ENCODE measurements at regions not wholly inside any gene's neighbourhood (a gene's known extent, or its start where the extent isn't known, plus 50 kb on each side); places are given as distances from the start of the nearest gene placed in this dataset.

DNA sequence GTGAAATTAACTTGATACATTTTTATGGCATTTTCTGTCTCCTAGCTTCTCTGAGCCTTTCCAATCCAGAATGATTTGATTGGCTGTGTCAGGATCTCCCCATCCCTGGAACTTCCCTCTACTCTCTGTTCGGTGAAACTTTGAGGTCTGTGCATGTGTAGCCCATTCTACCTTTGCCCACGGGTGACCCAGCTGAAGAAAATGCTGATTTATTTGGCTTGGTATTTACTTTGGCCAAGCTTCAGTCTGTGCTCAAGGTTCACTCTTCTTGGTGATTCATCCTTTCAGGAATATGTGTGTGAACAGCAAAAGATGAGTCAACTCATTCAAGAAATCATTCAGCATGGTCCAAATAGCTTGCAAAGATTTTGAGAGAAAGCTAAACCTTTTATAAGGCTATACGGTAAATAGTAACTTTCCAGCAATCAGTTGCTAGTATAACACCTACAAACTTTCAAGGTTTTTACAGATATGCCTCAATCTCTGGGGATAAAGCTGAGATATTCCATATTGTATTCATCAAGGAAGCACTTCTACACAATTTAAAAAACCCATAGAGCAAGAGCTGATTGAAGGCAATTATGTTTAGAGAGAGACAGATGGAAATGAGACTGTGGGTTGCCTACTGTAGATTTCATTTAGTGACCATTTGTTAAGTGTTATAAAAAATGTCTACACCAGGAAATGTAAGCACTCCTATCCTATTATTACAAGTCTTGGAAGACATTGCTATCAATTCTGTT lies 233.9 kb upstream of the CXXC4 start:
- TF ChIP-seq, protein P1, sequence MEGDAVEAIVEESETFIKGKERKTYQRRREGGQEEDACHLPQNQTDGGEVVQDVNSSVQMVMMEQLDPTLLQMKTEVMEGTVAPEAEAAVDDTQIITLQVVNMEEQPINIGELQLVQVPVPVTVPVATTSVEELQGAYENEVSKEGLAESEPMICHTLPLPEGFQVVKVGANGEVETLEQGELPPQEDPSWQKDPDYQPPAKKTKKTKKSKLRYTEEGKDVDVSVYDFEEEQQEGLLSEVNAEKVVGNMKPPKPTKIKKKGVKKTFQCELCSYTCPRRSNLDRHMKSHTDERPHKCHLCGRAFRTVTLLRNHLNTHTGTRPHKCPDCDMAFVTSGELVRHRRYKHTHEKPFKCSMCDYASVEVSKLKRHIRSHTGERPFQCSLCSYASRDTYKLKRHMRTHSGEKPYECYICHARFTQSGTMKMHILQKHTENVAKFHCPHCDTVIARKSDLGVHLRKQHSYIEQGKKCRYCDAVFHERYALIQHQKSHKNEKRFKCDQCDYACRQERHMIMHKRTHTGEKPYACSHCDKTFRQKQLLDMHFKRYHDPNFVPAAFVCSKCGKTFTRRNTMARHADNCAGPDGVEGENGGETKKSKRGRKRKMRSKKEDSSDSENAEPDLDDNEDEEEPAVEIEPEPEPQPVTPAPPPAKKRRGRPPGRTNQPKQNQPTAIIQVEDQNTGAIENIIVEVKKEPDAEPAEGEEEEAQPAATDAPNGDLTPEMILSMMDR (IDR thresholded peaks at IDR 0.05), result no peak
- no peak for TF ChIP-seq POLR2AphosphoS5 (IDR thresholded peaks at IDR 0.05)
- TF ChIP-seq POLR2A (IDR thresholded peaks at IDR 0.05), result no peak
- TF ChIP-seq EP300 (IDR thresholded peaks at IDR 0.05), result no peak
